ENCODE measurements at regions not wholly inside any gene's neighbourhood (a gene's known extent, or its start where the extent isn't known, plus 50 kb on each side); places are given as distances from the start of the nearest gene placed in this dataset.

GRCh38 chr20:60883496-60883895 is 368.6 kb upstream of the CDH4 start:
- FAIRE-seq (no peak), DNase-seq (ENCODE audit: low spot score) (no peak)

- no peak for DNase-seq (ENCODE audit: low spot score)
- FAIRE-seq: no peak
Measured at GRCh38 chr20:60884277-60884676, 367.8 kb upstream of the CDH4 start.

GRCh38 chr20:60888771-60889170 is 363.3 kb upstream of the CDH4 start:
- no peak for FAIRE-seq

GRCh38 chr20:60892095-60892813 is 359.8 kb upstream of the CDH4 start:
- FAIRE-seq (no peak), DNase-seq (ENCODE audit: low spot score) (no peak)

More at GRCh38 chr20:60888771-60889170, 363.3 kb upstream of the CDH4 start:
- DNase-seq (ENCODE audit: low spot score): no peak

GRCh38 chr20:60894091-60894490 is 358.0 kb upstream of the CDH4 start:
- no peak for FAIRE-seq
- no peak for DNase-seq (ENCODE audit: low spot score)

GRCh38 chr20:60895363-60896079 is 356.5 kb upstream of the CDH4 start:
- no peak for DNase-seq (ENCODE audit: low spot score)
- FAIRE-seq: no peak

- DNase-seq (ENCODE audit: low spot score) (no peak), FAIRE-seq (no peak)
Measured at GRCh38 chr20:60897976-60898375, 354.1 kb upstream of the CDH4 start.

GRCh38 chr20:60899320-60899719 is 352.7 kb upstream of the CDH4 start:
- no peak for DNase-seq (ENCODE audit: low spot score)
- no peak for FAIRE-seq

- DNase-seq (ENCODE audit: low spot score) (no peak), FAIRE-seq (no peak)
Measured at GRCh38 chr20:60900618-60901017, 351.4 kb upstream of the CDH4 start.

- DNase-seq (ENCODE audit: low spot score) (no peak), FAIRE-seq (no peak)
Measured at GRCh38 chr20:60901831-60902230, 350.2 kb upstream of the CDH4 start.

- no peak for FAIRE-seq
- no peak for DNase-seq (ENCODE audit: low spot score)
Measured at GRCh38 chr20:60903325-60903971, 348.6 kb upstream of the CDH4 start.

GRCh38 chr20:60904730-60905129 is 347.3 kb upstream of the CDH4 start:
- DNase-seq (ENCODE audit: low spot score) (no peak), FAIRE-seq (no peak)

GRCh38 chr20:60905919-60906318 is 346.1 kb upstream of the CDH4 start:
- FAIRE-seq: no peak
- no peak for DNase-seq (ENCODE audit: low spot score)

GRCh38 chr20:60906555-60906954 is 345.5 kb upstream of the CDH4 start:
- DNase-seq (ENCODE audit: low spot score) (no peak), FAIRE-seq (no peak)

GRCh38 chr20:60913298-60913697 is 338.8 kb upstream of the CDH4 start:
- no peak for DNase-seq (ENCODE audit: low spot score)
- FAIRE-seq: no peak

- FAIRE-seq: no peak
- DNase-seq (ENCODE audit: low spot score): no peak
Measured at GRCh38 chr20:60921022-60921622, 330.9 kb upstream of the CDH4 start.

GRCh38 chr20:60926831-60927230 is 325.2 kb upstream of the CDH4 start:
- DNase-seq (ENCODE audit: low spot score) (no peak), FAIRE-seq (no peak)

GRCh38 chr20:60928341-60928740 is 323.7 kb upstream of the CDH4 start:
- FAIRE-seq (no peak), DNase-seq (ENCODE audit: low spot score) (no peak)

GRCh38 chr20:60930023-60930790 is 321.9 kb upstream of the CDH4 start:
- FAIRE-seq (no peak), DNase-seq (ENCODE audit: low spot score) (no peak)

GRCh38 chr20:60931696-60932095 is 320.4 kb upstream of the CDH4 start:
- FAIRE-seq: no peak
- no peak for DNase-seq (ENCODE audit: low spot score)

- FAIRE-seq (no peak), DNase-seq (ENCODE audit: low spot score) (no peak)
Measured at GRCh38 chr20:60934724-60935123, 317.3 kb upstream of the CDH4 start.

Data from RCC 7860 (cell line).